Keratinocyte (primary cell): ENCODE measurements at regions not wholly inside any gene's neighbourhood (a gene's known extent, or its start where the extent isn't known, plus 50 kb on each side); places are given as distances from the start of the nearest gene placed in this dataset.

Experiments used
- DNase-seq: peaks from one replicate; pipeline ENCODE4 v3.0.0-alpha.2; 2011; ENCODE audit warnings: low read depth, missing footprints, low spot score
- FAIRE-seq: peaks from 2 replicates; lab custom pipeline; 2011; peaks lifted over from hg19 to GRCh38; lab: Jason Lieb, UNC
- H2AFZ ChIP-seq: 2 replicates; pipeline ENCODE4 v1.6.0; 2012; ENCODE audit warnings: low read length, control low read depth, inconsistent platforms; ENCODE audit not compliant: control insufficient read depth
- H3K27ac ChIP-seq: 2 replicates; pipeline ENCODE4 v1.5.1; 2011; ENCODE audit warnings: low read length; ENCODE audit not compliant: control insufficient read depth, insufficient read depth
- H3K27me3 ChIP-seq: 3 replicates; pipeline ENCODE4 v1.6.0; 2011; ENCODE audit warnings: low read length; ENCODE audit not compliant: control insufficient read depth, insufficient read depth; ENCODE audit errors: extremely low read depth
- H3K36me3 ChIP-seq, 2 experiments: 2 replicates in 1 of 2; 3 replicates in 1 of 2; pipeline ENCODE4 v1.5.1; 2011; ENCODE audit warnings: low read length in 2 of 2, mild to moderate bottlenecking in 1 of 2; ENCODE audit not compliant: control insufficient read depth in 2 of 2, insufficient read depth in 2 of 2; ENCODE audit errors: extremely low read depth in 1 of 2
- H3K4me1 ChIP-seq: 3 replicates; pipeline ENCODE4 v1.5.1; 2011; ENCODE audit warnings: low read length; ENCODE audit not compliant: control insufficient read depth, insufficient read depth; ENCODE audit errors: extremely low read depth
- H3K4me2 ChIP-seq: 3 replicates; pipeline ENCODE4 v1.6.0; 2011; ENCODE audit warnings: low read depth, low read length; ENCODE audit not compliant: control insufficient read depth, insufficient read depth; ENCODE audit errors: extremely low read depth
- H3K4me3 ChIP-seq, 3 experiments: fragments of 200-600 bp in 1 of 3; sonication (generic) in 1 of 3; 2 replicates in 2 of 3; 3 replicates in 1 of 3; pipeline ENCODE4 v1.5.1; 2011 to 2016; ENCODE audit warnings: low read length in 3 of 3, mild to moderate bottlenecking in 3 of 3, control low read depth in 2 of 3, inconsistent platforms in 1 of 3, low read depth in 1 of 3, mixed read lengths in 1 of 3, mixed run types in 1 of 3, moderate library complexity in 1 of 3; ENCODE audit not compliant: control insufficient read depth in 2 of 3, insufficient read depth in 2 of 3; ENCODE audit errors: extremely low read depth in 1 of 3
- H3K79me2 ChIP-seq: 2 replicates; pipeline ENCODE4 v1.6.0; 2012; ENCODE audit warnings: low read length; ENCODE audit not compliant: control insufficient read depth, insufficient read depth
- H3K9ac ChIP-seq: 3 replicates; pipeline ENCODE4 v1.6.0; 2011; ENCODE audit warnings: low read length; ENCODE audit not compliant: control insufficient read depth, insufficient read depth; ENCODE audit errors: extremely low read depth
- H3K9me1 ChIP-seq: 3 replicates; pipeline ENCODE4 v1.6.0; 2011; ENCODE audit warnings: low read length; ENCODE audit not compliant: control insufficient read depth, insufficient read depth; ENCODE audit errors: extremely low read depth
- H3K9me3 ChIP-seq: 2 replicates; pipeline ENCODE4 v1.5.1; 2012; ENCODE audit warnings: low read depth, low read length; ENCODE audit not compliant: control insufficient read depth
- H4K20me1 ChIP-seq: 3 replicates; pipeline ENCODE4 v1.6.0; 2011; ENCODE audit warnings: low read length; ENCODE audit not compliant: control insufficient read depth, insufficient read depth; ENCODE audit errors: extremely low read depth
- EZH2 ChIP-seq: IDR thresholded peaks from one replicate; pipeline ENCODE4 v1.6.1; 2012; ENCODE audit warnings: inconsistent platforms, mild to moderate bottlenecking, low read length, moderate library complexity
- dilution Hi-C: fragments of 300-500 bp; cut with MboI; formaldehyde crosslinking; loops from one replicate; pipeline ENCODE4 v1.7.0; 2020; ENCODE audit warnings: low sequenced_read_pairs; ENCODE audit not compliant: extremely low pct_ligation_motif_present
- TF ChIP-seq, protein P1 (sequence below), 3 experiments: IDR thresholded peaks in 1 of 3; conservative IDR thresholded peaks in 1 of 3; optimal IDR thresholded peaks in 1 of 3; 2 replicates in 2 of 3; 3 replicates in 1 of 3; pipeline versions ENCODE3 to v1.5.1; 2011; ENCODE audit warnings: low read length in 3 of 3, mild to moderate bottlenecking in 3 of 3, moderate library complexity in 2 of 3, control low read depth in 1 of 3, inconsistent platforms in 1 of 3; ENCODE audit not compliant: insufficient read depth in 2 of 3; ENCODE audit errors: extremely low read depth in 1 of 3

DNA sequence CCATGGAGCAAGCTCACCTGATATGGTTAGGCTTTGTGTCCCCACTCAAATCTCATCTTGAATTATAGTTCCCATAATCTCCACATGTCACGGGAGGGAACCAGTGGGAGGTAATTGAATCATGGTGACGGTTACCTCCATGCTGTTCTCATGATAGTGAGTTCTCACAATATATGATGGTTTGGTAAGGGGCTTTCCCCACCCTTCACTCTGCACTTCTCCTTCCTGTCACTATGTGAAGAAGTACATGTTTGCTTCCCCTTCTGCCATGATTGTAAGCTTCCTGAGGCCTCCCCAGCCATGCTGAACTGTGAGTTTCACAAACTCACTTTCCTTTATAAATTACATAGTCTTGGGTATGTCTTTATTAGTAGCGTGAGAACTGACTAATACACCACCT lies 435.7 kb upstream of the ID2 start:
- H3K4me1 ChIP-seq: no peaks in the 10 kb centered on the region
- H3K27ac ChIP-seq: no peak overlapping the region
- TF ChIP-seq, protein P1, sequence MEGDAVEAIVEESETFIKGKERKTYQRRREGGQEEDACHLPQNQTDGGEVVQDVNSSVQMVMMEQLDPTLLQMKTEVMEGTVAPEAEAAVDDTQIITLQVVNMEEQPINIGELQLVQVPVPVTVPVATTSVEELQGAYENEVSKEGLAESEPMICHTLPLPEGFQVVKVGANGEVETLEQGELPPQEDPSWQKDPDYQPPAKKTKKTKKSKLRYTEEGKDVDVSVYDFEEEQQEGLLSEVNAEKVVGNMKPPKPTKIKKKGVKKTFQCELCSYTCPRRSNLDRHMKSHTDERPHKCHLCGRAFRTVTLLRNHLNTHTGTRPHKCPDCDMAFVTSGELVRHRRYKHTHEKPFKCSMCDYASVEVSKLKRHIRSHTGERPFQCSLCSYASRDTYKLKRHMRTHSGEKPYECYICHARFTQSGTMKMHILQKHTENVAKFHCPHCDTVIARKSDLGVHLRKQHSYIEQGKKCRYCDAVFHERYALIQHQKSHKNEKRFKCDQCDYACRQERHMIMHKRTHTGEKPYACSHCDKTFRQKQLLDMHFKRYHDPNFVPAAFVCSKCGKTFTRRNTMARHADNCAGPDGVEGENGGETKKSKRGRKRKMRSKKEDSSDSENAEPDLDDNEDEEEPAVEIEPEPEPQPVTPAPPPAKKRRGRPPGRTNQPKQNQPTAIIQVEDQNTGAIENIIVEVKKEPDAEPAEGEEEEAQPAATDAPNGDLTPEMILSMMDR (optimal IDR thresholded peaks at IDR 0.05 in 1 of 3, IDR thresholded peaks at IDR 0.05 in 1 of 3, conservative IDR thresholded peaks at IDR 0.05 in 1 of 3; ENCODE audit: extremely low read depth in 1 of 3, insufficient read depth in 2 of 3, low read length in 3 of 3): no peak
- no peak for TF ChIP-seq EZH2
- no peaks in the 10 kb centered on the region for H3K9me3 ChIP-seq
- FAIRE-seq (no peak), DNase-seq (no peak)
- H3K4me3 ChIP-seq: no peak overlapping the region
- no peaks in the 10 kb centered on the region for H3K79me2 ChIP-seq
- no peaks in the 10 kb centered on the region for H4K20me1 ChIP-seq
- H3K9ac ChIP-seq: no peak overlapping the region
- no peaks in the 10 kb centered on the region for H3K27me3 ChIP-seq
- no peaks in the 10 kb centered on the region for H3K9me1 ChIP-seq
- dilution Hi-C loops: no loop called here
- no peaks in the 10 kb centered on the region for H3K36me3 ChIP-seq
- H2AFZ ChIP-seq: no peak overlapping the region
- H3K4me2 ChIP-seq: no peak overlapping the region

DNA sequence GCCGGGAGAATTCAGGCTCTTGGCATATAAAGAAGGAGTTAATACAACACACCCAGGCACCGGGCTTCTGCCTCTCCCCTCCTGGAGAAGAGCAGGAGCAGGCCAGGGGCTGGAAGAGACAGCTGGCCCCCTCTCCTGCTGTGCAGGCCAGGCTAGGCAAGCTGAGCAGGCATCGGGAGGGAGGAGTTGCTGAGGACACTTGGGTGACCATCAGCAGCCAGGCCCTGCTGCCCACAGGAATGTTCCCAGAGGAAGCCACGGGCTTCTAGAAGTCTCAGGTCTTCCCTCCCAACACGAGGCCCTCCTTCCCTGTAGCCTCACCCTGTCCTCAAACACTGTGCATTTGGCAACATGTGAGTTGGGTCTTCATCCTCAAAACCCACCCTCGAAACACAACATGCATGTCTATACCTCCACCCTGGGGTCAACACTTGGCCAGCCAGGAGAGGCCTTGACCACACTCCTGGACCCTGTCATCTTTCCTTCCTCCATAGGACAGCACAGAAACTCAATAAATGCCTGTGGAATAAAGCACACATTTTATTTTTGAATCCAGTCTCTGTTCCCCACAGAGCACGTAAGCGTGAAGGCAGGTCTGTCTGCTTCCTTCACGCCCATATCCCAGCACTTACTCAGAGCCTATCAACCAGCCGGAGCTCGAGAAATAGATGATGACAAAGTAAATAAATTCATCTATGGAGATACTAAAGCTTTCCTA lies 433.8 kb upstream of the ID2 start:
- H3K9me1 ChIP-seq: no peaks in the 10 kb centered on the region
- FAIRE-seq: no peak
- dilution Hi-C loops: no loop called here
- H3K4me2 ChIP-seq: no peak overlapping the region
- no peaks in the 10 kb centered on the region for H3K36me3 ChIP-seq
- H3K4me1 ChIP-seq: no peaks in the 10 kb centered on the region
- no peaks in the 10 kb centered on the region for H3K27me3 ChIP-seq
- TF ChIP-seq, protein P1 (optimal IDR thresholded peaks at IDR 0.05 in 1 of 3, IDR thresholded peaks at IDR 0.05 in 1 of 3, conservative IDR thresholded peaks at IDR 0.05 in 1 of 3; ENCODE audit: extremely low read depth in 1 of 3, insufficient read depth in 2 of 3, low read length in 3 of 3): no peak
- no peak for TF ChIP-seq EZH2
- no peaks in the 10 kb centered on the region for H3K79me2 ChIP-seq
- no peaks in the 10 kb centered on the region for H3K9me3 ChIP-seq
- no peak overlapping the region for H3K27ac ChIP-seq
- no peak overlapping the region for H3K4me3 ChIP-seq
- DNase-seq: no peak
- H3K9ac ChIP-seq: no peak overlapping the region
- H4K20me1 ChIP-seq: no peaks in the 10 kb centered on the region
- H2AFZ ChIP-seq: no peak overlapping the region
